H9 (cell line): ENCODE measurements at regions not wholly inside any gene's neighbourhood (a gene's known extent, or its start where the extent isn't known, plus 50 kb on each side); places are given as distances from the start of the nearest gene placed in this dataset.

Source experiments
- DNase-seq: peaks from one replicate; pipeline ENCODE4 v3.0.0-alpha.2; 2017
- H2AFZ ChIP-seq: one replicate; pipeline ENCODE4 v1.6.1; 2013; ENCODE audit warnings: mild to moderate bottlenecking, low read length, control low read depth, moderate library complexity
- H2AK5ac ChIP-seq: 2 replicates; pipeline ENCODE4 v1.6.1; 2013; ENCODE audit warnings: low read length, control low read depth, mixed read lengths; ENCODE audit not compliant: insufficient read length
- H2BK120ac ChIP-seq: one replicate; pipeline ENCODE4 v1.6.1; 2013; ENCODE audit warnings: low read depth, mild to moderate bottlenecking, low read length, control low read depth, inconsistent platforms; ENCODE audit not compliant: poor library complexity, severe bottlenecking
- H2BK12ac ChIP-seq: 2 replicates; pipeline ENCODE4 v1.6.1; 2013; ENCODE audit warnings: low read length, control low read depth, mixed read lengths, low read depth; ENCODE audit not compliant: insufficient read length
- H2BK15ac ChIP-seq: 2 replicates; pipeline ENCODE4 v1.6.1; 2013; ENCODE audit warnings: low read depth, low read length, control low read depth
- H2BK20ac ChIP-seq: one replicate; pipeline ENCODE4 v1.6.1; 2013; ENCODE audit warnings: low read depth, mild to moderate bottlenecking, low read length, control low read depth, inconsistent platforms; ENCODE audit not compliant: poor library complexity, severe bottlenecking
- H2BK5ac ChIP-seq: 2 replicates; pipeline ENCODE4 v1.6.1; 2013; ENCODE audit warnings: low read length, control low read depth, mixed read lengths; ENCODE audit not compliant: insufficient read length
- H3K14ac ChIP-seq: 2 replicates; pipeline ENCODE4 v1.6.1; 2013; ENCODE audit warnings: low read length, control low read depth; ENCODE audit not compliant: insufficient read depth
- H3K18ac ChIP-seq: 2 replicates; pipeline ENCODE4 v1.6.1; 2013; ENCODE audit warnings: low read depth, mild to moderate bottlenecking, mixed read lengths, low read length, control low read depth; ENCODE audit not compliant: insufficient read length
- H3K23ac ChIP-seq: 2 replicates; pipeline ENCODE4 v1.6.1; 2013; ENCODE audit warnings: low read length, control low read depth, mixed read lengths, low read depth; ENCODE audit not compliant: insufficient read length
- H3K23me2 ChIP-seq: 2 replicates; pipeline ENCODE4 v1.6.1; 2013; ENCODE audit warnings: low read depth, mild to moderate bottlenecking, mixed read lengths, low read length, control low read depth; ENCODE audit not compliant: insufficient read length, poor library complexity, severe bottlenecking
- H3K27ac ChIP-seq: 2 replicates; pipeline ENCODE4 v1.5.1; 2013; ENCODE audit warnings: low read length, control low read depth, mixed read lengths, low read depth; ENCODE audit not compliant: insufficient read length
- H3K27me3 ChIP-seq: 2 replicates; pipeline ENCODE4 v1.6.1; 2013; ENCODE audit warnings: low read length, control low read depth, inconsistent platforms; ENCODE audit not compliant: insufficient read depth
- H3K4ac ChIP-seq: 2 replicates; pipeline ENCODE4 v1.6.1; 2013; ENCODE audit warnings: low read depth, mild to moderate bottlenecking, control low read depth, inconsistent platforms, low read length, moderate library complexity
- H3K4me1 ChIP-seq: 2 replicates; pipeline ENCODE4 v1.6.1; 2013; ENCODE audit warnings: low read length, control low read depth, inconsistent platforms; ENCODE audit not compliant: insufficient read depth
- H3K4me2 ChIP-seq: 2 replicates; pipeline ENCODE4 v1.6.1; 2013; ENCODE audit warnings: low read length, control low read depth, mixed read lengths; ENCODE audit not compliant: insufficient read length, insufficient read depth
- H3K56ac ChIP-seq: 2 replicates; pipeline ENCODE4 v1.6.1; 2013; ENCODE audit warnings: low read depth, mild to moderate bottlenecking, mixed read lengths, low read length, control low read depth; ENCODE audit not compliant: insufficient read length
- H3K79me1 ChIP-seq: 2 replicates; pipeline ENCODE4 v1.6.1; 2013; ENCODE audit warnings: low read depth, mild to moderate bottlenecking, moderate library complexity, low read length, control low read depth, inconsistent platforms; ENCODE audit not compliant: insufficient read depth, poor library complexity, severe bottlenecking
- H3K79me2 ChIP-seq: 2 replicates; pipeline ENCODE4 v1.6.1; 2013; ENCODE audit warnings: low read length, control low read depth, inconsistent platforms; ENCODE audit not compliant: insufficient read depth
- H3K9ac ChIP-seq: 2 replicates; pipeline ENCODE4 v1.6.1; 2013; ENCODE audit warnings: low read length, control low read depth, mixed read lengths; ENCODE audit not compliant: insufficient read length; ENCODE audit errors: extremely low read depth
- H3K9me3 ChIP-seq: one replicate; pipeline ENCODE4 v1.6.1; 2013; ENCODE audit warnings: low read depth, low read length, inconsistent platforms; ENCODE audit not compliant: control insufficient read depth
- H3T11ph ChIP-seq: one replicate; pipeline ENCODE4 v1.6.1; 2013; ENCODE audit warnings: mild to moderate bottlenecking, low read length, control low read depth, inconsistent platforms
- H4K20me1 ChIP-seq: one replicate; pipeline ENCODE4 v1.6.1; 2013; ENCODE audit not compliant: control insufficient read depth, insufficient read length, insufficient read depth
- H4K5ac ChIP-seq: 2 replicates; pipeline ENCODE4 v1.6.1; 2013; ENCODE audit warnings: low read depth, mild to moderate bottlenecking, mixed read lengths, low read length, control low read depth; ENCODE audit not compliant: insufficient read length
- H4K8ac ChIP-seq: replicated peaks from 2 replicates; pipeline ENCODE4 v1.6.1; 2013; ENCODE audit warnings: low read length, control low read depth, mixed read lengths, low read depth; ENCODE audit not compliant: insufficient read length
- H4K91ac ChIP-seq: 2 replicates; pipeline ENCODE4 v1.6.1; 2013; ENCODE audit warnings: low read depth, mild to moderate bottlenecking, moderate library complexity, mixed read lengths, low read length, control low read depth; ENCODE audit not compliant: insufficient read length
- H3K27ac Mint-ChIP-seq, 3 experiments: 2 replicates in 2 of 3; 3 replicates in 1 of 3; pipeline ENCODE4 v1.8.0; 2020 to 2021; ENCODE audit warnings: mixed read lengths in 3 of 3, mild to moderate bottlenecking in 1 of 3, moderate library complexity in 1 of 3
- H3K27me3 Mint-ChIP-seq: 2 replicates; pipeline ENCODE4 v1.8.0; 2021; ENCODE audit warnings: low read depth, mild to moderate bottlenecking, moderate library complexity, mixed read lengths
- H3K36me3 Mint-ChIP-seq, 3 experiments: 2 replicates in 2 of 3; 3 replicates in 1 of 3; pipeline ENCODE4 v1.8.0; 2020 to 2021; ENCODE audit warnings: low read depth in 3 of 3, mixed read lengths in 3 of 3; ENCODE audit not compliant: insufficient read depth in 1 of 3
- H3K4me1 Mint-ChIP-seq, 2 experiments: 2 replicates each; pipeline ENCODE4 v1.8.0; 2020; ENCODE audit warnings: mixed read lengths in 2 of 2
- H3K4me3 Mint-ChIP-seq, 2 experiments: 2 replicates in 1 of 2; 3 replicates in 1 of 2; pipeline ENCODE4 v1.8.0; 2020 to 2021; ENCODE audit warnings: mild to moderate bottlenecking in 2 of 2, mixed read lengths in 2 of 2, moderate library complexity in 1 of 2
- H3K9me3 Mint-ChIP-seq, 2 experiments: 2 replicates in 1 of 2; 3 replicates in 1 of 2; pipeline ENCODE4 v1.8.0; 2020; ENCODE audit warnings: mild to moderate bottlenecking in 2 of 2, mixed read lengths in 2 of 2, moderate library complexity in 1 of 2
- WGBS: extraction: QIAGEN DNeasy Blood & Tissue Kit; methylation state at CpG from one replicate; pipeline ENCODE4 v1.1.7; 2013; ENCODE audit warnings: missing lambda C conversion rate, low lambda C conversion rate, mixed read lengths; ENCODE audit not compliant: insufficient read length; ENCODE audit errors: extremely low coverage; 5-methylcytosine and 5-hydroxymethylcytosine counted together
- TF ChIP-seq, protein P1 (sequence below): fragments of 200-600 bp; sonication (generic); conservative IDR thresholded peaks from 3 replicates; pipeline ENCODE4 v1.8.0; 2021; ENCODE audit warnings: antibody characterized with exemption, mild to moderate bottlenecking

DNA sequence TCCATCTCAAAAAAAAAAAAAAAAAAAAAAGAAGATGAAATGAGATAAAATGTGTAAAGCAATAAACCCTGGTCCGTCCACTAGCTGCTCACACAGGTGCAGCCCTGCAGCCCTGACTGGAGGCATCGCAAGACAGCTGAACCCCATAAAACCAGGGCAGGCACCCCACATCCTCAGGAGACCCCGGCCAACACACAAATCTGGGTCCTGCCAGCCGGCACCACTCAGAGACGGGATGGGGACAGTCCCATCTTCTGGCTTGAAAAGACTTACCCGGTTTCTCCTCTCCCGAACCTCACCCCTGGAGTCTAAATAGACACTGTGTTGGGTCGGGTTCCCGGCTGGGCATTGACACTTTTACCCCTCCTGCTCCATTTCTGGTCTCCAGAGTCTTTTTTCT lies 52.7 kb upstream of the TNRC6C start:
- H3K79me2 ChIP-seq, result no peaks in the 10 kb centered on the region
- Mint-ChIP-seq H3K4me1 (peaks cover 8 to 10% of the 10 kb centered on the region in 2 experiments), H3K36me3 (no peaks in the 10 kb centered on the region; a peak in 1 of 7 replicates), H3K4me3 (no peak overlapping the region), H3K9me3 (no peaks in the 10 kb centered on the region), H3K27me3 (peaks cover 11% of the 10 kb centered on the region), H3K27ac (peak overlapping the region in 1 of 3 experiments; percentile 89; a peak in 1 of 7 replicates)
- no peaks in the 10 kb centered on the region for H3K9me3 ChIP-seq
- H2AFZ ChIP-seq, result no peak overlapping the region
- no peak overlapping the region for H3K9ac ChIP-seq
- TF ChIP-seq, protein P1, sequence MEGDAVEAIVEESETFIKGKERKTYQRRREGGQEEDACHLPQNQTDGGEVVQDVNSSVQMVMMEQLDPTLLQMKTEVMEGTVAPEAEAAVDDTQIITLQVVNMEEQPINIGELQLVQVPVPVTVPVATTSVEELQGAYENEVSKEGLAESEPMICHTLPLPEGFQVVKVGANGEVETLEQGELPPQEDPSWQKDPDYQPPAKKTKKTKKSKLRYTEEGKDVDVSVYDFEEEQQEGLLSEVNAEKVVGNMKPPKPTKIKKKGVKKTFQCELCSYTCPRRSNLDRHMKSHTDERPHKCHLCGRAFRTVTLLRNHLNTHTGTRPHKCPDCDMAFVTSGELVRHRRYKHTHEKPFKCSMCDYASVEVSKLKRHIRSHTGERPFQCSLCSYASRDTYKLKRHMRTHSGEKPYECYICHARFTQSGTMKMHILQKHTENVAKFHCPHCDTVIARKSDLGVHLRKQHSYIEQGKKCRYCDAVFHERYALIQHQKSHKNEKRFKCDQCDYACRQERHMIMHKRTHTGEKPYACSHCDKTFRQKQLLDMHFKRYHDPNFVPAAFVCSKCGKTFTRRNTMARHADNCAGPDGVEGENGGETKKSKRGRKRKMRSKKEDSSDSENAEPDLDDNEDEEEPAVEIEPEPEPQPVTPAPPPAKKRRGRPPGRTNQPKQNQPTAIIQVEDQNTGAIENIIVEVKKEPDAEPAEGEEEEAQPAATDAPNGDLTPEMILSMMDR, result no peak
- H3K4me2 ChIP-seq, result no peak overlapping the region
- no peak overlapping the region for H2BK120ac ChIP-seq
- no peak overlapping the region for H3K23ac ChIP-seq
- H3K56ac ChIP-seq, result no peak overlapping the region
- no peak overlapping the region for H3K14ac ChIP-seq
- H3K4me1 ChIP-seq, result no peaks in the 10 kb centered on the region; the same call in 1 of the 2 replicates
- WGBS, result no CpG with 5 or more reads among the region's 9 CpGs
- no peak overlapping the region for H2BK12ac ChIP-seq
- H2BK20ac ChIP-seq, result no peak overlapping the region
- H2AK5ac ChIP-seq, result no peak overlapping the region
- no peaks in the 10 kb centered on the region for H3K79me1 ChIP-seq
- peak; percentile 23 for DNase-seq
- no peak overlapping the region for H4K5ac ChIP-seq
- H3T11ph ChIP-seq, result no peak overlapping the region
- H4K91ac ChIP-seq, result no peak overlapping the region
- no peak overlapping the region for H4K8ac ChIP-seq
- H2BK5ac ChIP-seq, result no peak overlapping the region
- H3K27ac ChIP-seq, result no peak overlapping the region
- H3K4ac ChIP-seq, result no peak overlapping the region
- H3K27me3 ChIP-seq, result no peaks in the 10 kb centered on the region
- H3K23me2 ChIP-seq, result no peaks in the 10 kb centered on the region
- no peak overlapping the region for H2BK15ac ChIP-seq
- no peak overlapping the region for H3K18ac ChIP-seq
- H4K20me1 ChIP-seq, result no peaks in the 10 kb centered on the region
